GM19239 (cell line): ENCODE measurements at regions not wholly inside any gene's neighbourhood (a gene's known extent, or its start where the extent isn't known, plus 50 kb on each side); places are given as distances from the start of the nearest gene placed in this dataset.

Source experiments
- DNase-seq: peaks from one replicate; pipeline ENCODE4 v3.0.0; 2011; ENCODE audit warnings: low spot score; ENCODE audit not compliant: insufficient read length
- FAIRE-seq: peaks from 2 replicates; lab custom pipeline; 2011; peaks lifted over from hg19 to GRCh38; lab: Jason Lieb, UNC

GRCh38 chr3:166478356-166478755 is 641.1 kb upstream of the BCHE start:
- DNase-seq (no peak), FAIRE-seq (no peak)

GRCh38 chr3:166473501-166473900 is 636.3 kb upstream of the BCHE start:
- no peak for DNase-seq
- FAIRE-seq = no peak

- FAIRE-seq = no peak
- DNase-seq = no peak
These were observed 634.8 kb upstream of the BCHE start for GRCh38 chr3:166472015-166472414.

DNA sequence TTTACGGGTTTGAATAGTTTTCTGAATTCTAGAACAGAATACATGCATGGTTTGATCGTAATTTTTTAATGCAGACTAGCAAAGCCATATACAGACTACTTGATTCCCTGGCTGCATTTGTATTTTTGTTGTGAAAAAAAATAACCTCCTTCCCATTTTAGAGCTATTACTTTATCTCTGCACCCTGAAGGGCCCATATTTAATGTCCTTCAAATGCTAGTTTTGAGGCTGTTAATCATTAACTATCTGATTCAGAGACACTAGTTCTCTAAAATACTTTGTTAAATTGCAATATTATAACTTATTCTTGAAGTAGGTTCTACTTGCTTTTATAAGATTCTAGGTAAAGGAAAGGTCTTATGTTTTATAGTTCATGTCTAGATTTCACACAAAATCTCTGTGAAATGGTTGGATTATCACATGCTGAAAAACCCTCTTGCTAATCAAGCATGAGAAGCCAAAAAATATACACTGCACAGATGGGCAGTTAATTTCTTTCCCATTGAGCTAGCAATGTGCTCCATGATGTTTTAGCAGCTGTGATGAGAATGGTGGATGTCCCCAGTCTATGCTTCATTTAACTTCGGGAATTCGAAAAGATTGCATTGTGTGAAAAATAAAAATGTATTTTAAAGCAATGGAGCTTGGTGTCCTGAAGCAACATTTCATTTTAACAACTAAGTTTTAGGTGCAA is 634.0 kb upstream of the BCHE start:
- FAIRE-seq (no peak), DNase-seq (no peak)

DNA sequence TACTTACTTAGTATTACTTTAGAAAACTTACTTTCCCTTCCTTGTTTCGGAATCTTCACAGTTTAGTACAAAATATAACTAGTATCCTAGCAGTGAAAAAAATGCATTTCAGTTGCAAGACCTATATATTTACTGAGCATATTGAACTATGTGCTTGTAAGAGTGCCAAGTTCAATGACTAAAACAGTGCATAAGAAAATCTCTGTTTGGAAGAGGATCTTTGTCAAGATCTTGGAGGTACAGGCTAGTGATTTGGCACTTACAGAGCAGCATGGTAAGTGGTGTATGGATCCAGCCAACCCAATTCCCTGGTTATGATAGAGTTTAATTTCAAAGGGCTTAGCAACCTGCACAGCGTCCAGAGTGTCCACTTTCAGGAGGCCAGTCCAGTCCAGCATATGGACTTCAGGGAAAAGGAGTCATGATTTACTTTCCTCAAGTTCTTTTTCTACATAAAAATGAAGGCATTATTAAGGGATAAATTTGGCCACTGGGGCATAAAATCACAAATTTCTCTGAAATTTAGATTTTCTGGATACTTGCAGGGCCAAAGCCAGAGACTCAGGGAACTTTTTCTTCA is 625.8 kb upstream of the BCHE start:
- FAIRE-seq (no peak), DNase-seq (no peak)

DNA sequence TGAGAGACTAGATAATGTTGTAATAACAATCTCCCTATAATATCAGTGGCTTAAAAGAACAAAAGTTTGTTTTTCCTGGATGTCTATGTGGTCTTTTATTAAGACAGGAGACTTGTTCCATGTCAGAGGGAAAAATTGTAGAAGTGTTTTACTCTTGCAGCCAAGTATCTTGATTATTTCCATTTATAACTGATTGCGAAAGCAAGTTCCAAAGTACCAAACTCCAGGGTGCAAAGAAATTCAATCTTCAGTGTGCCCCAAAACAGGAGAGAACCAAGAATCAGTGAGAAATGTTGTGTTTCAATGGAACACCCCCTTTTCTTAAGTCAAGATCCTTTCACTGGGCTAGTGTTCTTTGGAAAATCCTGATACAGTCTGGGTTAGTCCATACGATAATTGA is 624.4 kb upstream of the BCHE start:
- DNase-seq (no peak), FAIRE-seq (no peak)

DNA sequence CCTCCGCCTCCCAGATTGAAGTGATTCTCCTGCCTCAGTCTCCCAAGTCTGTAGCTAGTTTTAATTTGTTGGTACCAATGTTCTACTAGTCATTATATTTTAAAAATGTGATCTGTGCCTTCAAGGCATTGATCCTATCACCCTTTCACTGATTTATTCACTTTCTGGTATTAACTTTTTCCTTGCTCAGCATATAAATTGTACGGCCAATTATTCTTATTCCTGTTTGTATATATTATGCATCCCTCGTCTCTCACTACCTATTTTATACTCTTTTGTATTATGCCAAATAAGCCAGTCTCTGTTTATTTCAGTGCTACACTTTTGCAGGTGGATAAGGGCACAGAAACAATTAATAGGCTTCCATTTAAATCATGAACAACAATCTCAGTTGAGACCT is 620.2 kb upstream of the BCHE start:
- FAIRE-seq = no peak
- DNase-seq = no peak

DNA sequence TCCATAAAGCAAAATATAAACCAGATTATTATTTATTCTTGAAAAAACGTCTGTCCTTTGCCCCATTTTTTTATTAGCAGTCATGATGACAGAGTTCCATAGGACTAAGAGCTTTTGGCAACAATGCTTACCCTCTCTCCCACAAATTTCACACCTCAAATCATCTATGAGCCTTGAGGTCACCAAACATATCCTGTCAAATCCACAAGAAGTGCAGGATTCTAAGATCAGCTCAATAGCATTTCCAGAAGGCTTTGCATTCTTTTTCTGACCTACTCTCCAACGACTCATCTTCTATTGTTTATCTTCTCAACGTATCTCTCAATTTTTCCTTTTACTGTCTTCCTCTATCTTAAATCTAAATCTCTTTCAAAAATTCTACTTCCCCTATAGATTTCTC is 619.1 kb upstream of the BCHE start:
- DNase-seq (no peak), FAIRE-seq (no peak)

DNA sequence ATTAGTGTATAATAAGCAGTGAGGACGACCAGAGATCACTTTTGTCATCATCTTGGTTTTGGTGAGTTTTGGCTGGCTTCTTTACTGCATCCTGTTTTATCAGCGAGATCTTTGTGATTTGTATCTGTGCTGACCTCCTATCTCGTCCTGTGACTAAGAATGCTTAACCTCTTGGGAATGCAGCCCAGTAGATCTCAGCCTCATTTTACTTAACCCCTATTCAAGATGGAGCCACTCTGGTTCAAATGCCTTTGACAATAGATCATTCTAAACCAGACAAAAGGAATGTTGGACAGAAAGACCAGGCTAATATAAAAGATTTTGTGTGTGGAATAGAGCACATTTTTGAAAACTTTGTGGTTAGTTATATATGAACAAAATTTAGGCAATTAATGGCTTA is 618.5 kb upstream of the BCHE start:
- DNase-seq (no peak), FAIRE-seq (no peak)

DNA sequence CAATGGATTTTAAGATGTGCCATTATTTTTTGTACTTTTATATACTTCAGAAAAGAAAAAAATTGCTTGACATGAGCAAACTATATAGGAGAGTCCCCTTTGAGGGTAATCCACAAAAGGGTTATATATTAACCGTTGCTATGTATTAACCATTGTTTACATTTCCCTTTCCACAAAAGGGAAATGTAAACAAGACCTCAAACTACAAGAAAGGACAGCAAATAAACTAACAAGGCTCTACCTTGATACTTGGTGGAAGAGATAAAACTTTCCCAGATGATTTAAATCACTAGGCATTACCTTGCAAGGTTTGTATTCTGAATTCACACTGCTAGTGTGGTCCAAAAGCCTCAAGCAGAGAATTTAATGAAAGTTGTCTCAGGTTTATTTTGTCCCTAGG is 616.3 kb upstream of the BCHE start:
- FAIRE-seq (no peak), DNase-seq (no peak)

- no peak for DNase-seq
- FAIRE-seq = no peak
These were observed 614.8 kb upstream of the BCHE start for GRCh38 chr3:166451997-166452396.

GRCh38 chr3:166447513-166447912 is 610.3 kb upstream of the BCHE start:
- DNase-seq (no peak), FAIRE-seq (no peak)

GRCh38 chr3:166446986-166447385 is 609.8 kb upstream of the BCHE start:
- DNase-seq = no peak
- FAIRE-seq = no peak

DNA sequence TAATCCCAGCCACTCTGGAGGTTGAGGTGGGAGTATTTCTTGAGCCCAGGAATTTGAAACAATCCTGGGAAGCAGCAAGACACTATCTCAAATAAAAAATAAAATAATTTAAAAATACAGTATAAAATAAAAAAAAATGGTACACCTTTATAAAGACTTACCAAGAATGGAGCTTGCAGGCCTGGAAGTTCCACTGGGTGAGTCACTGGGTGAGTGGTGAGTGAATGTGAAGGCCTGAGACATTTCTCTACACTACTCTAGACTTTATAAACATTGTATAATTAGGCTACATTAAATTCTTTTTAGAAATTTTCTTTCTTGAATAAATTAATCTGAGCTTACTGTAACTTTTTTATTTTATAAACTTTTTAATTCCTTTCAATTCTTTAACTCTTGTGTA is 609.1 kb upstream of the BCHE start:
- DNase-seq = no peak
- no peak for FAIRE-seq

- FAIRE-seq (no peak), DNase-seq (no peak)
These were observed 608.6 kb upstream of the BCHE start for GRCh38 chr3:166445865-166446264.

DNA sequence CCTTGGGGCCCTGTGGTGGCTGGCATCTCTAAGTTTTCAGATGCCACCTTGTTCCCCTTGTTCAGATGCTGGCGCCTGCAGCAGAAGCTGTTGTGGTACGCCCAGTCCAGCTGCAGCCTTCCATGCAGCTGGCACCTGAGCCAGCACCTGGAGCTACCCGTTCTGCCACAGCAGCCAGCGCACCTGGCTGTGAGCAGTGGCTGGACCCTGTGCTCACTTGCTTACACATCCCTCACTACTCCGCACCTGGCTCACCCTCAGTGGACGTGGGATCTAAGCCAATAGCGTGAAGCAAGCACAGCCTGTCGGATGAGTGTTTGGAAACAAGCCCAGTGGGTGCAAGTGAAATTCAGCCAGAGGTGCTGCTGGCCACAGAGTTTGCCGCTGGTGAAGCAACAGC is 607.5 kb upstream of the BCHE start:
- FAIRE-seq (no peak), DNase-seq (no peak)

DNA sequence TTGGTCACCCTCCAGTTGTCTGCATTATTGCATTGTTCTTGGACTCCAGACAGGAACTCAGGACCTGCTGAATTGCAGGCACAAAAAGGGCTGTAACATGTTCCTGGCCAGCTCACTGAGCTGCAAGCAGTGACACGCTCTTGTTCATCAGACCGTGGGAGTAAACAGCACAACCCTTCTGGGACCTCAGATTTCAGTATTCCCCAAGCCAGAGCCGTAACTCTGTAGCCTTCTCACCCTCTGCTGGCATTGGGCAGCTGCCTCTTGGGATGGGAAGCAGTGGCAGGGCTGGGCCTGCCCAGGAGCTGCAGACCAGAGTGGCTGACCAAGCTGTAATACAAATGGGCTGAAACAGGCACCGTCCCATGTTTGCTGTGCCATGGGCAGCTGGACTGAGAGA is 607.1 kb upstream of the BCHE start:
- FAIRE-seq = no peak
- no peak for DNase-seq

DNA sequence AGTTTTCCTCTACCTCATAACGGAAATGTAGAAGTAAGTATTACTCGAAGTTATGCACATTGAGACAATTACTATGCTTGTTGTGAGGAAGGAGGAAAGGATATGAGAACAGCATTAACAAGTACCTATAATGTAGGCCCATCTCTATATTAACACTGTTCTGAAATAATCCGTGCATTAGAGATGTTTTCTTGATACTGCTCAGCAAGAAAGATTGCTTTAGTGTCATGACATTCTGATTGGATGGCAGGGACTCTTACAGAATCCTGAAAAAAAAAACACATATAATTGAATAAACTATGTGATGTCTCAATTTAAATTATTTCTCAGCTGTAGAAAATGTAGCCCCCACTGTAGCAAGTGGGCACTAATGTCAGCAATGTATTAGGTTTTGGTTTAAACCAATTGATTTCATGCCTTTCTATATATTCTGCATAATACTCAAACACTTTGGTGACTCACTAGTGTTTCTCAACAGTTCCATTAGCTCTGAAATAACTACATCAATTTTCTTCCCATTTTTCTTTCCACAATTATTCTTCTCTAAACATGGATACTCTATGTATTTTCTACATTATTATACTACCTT is 598.3 kb upstream of the BCHE start:
- DNase-seq = no peak
- no peak for FAIRE-seq

DNA sequence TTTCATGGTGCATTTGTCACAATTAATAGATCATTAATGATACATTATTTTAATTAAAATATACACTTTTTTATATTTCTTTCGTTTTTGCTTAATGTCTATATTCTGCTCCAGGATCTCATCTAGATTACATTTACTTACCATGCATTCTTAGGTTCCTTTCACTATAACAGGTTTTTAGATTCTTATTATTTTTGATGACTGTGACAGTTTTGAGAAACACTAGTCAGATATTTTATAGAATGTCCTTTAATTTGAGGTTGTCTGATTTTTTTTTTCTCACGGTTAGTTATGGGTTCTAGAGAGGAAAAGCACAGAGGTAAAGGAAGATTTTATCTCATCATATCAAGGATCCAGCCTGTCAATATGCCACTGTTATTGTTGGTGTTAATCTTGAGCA is 595.8 kb upstream of the BCHE start:
- FAIRE-seq = no peak
- no peak for DNase-seq

- FAIRE-seq (no peak), DNase-seq (no peak)
These were observed 588.8 kb upstream of the BCHE start for GRCh38 chr3:166425900-166426611.

DNA sequence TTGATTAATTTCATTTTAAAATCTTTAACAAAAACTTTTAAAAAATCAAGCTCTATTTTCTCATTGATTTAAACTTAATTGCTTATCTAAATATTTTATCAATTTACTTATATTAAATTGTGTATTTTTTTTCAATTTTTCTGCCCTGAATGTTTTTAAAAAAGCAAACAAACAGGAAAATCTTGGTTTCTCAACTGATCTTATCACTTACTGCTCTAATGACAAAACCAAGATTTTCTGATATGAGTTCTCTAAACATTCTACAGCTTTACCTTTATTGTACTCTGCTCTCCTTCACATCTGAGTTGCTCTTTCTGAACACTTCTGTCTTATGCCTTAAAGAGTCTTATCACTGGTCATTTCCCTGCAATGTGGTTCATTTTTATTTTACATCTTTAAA is 587.8 kb upstream of the BCHE start:
- FAIRE-seq = no peak
- DNase-seq = no peak
